Tibial nerve (tissue), 4 donors: ENCODE measurements at regions not wholly inside any gene's neighbourhood (a gene's known extent, or its start where the extent isn't known, plus 50 kb on each side); places are given as distances from the start of the nearest gene placed in this dataset.

Experiments
- CTCF ChIP-seq, 5 experiments: fragments of 200-600 bp in 3 of 5; fragments of 450-650 bp in 2 of 5; sonication (generic) in 3 of 5; IDR thresholded peaks; one replicate each; pipeline ENCODE4 v1.5.1; 2016 to 2019; ENCODE audit warnings: antibody characterized with exemption in 5 of 5, mild to moderate bottlenecking in 3 of 5, moderate library complexity in 2 of 5
- EP300 ChIP-seq, 2 donors: sonication (generic); formaldehyde crosslinking; IDR thresholded peaks; one replicate each; pipeline ENCODE4 v1.6.1; 2017; ENCODE audit warnings: antibody characterized with exemption in 2 of 2, mild to moderate bottlenecking in 1 of 2
- POLR2A ChIP-seq, 2 donors: fragments of 450-650 bp; IDR thresholded peaks; one replicate each; pipeline ENCODE4 v1.6.1; 2017; ENCODE audit warnings: antibody characterized with exemption in 2 of 2, mild to moderate bottlenecking in 2 of 2, moderate library complexity in 2 of 2

DNA sequence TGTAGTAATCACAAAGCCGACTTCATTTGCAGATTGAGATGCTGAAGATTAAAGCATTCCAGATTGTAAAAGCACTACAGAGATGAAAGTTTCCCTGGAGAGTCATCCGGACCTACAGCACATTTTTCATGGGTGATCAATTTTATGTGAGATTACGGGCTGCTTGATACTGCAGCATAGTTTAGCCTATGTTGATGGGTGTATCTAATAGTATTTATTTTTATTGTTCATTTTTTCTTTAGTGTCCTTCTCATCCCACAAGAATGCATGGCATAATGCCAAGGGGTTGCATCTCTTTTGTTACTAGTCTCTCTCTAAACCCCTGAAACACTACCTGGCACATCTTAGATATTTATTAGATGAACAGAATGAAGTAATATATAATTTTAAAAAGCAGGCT, 240.4 kb downstream of the MBD2 start:
- TF ChIP-seq CTCF (IDR thresholded peaks at IDR 0.05), result no peak
- no peak for TF ChIP-seq POLR2A (IDR thresholded peaks at IDR 0.05)
- no peak for TF ChIP-seq EP300 (IDR thresholded peaks at IDR 0.05)
